T-helper 17 cell (primary cell): ENCODE measurements at regions not wholly inside any gene's neighbourhood (a gene's known extent, or its start where the extent isn't known, plus 50 kb on each side); places are given as distances from the start of the nearest gene placed in this dataset.

Source experiments
- ATAC-seq: fragments of 150-1000 bp; cut with Tn5 transposase; 2 replicates; pipeline ENCODE4 v1.10.0; 2021; ENCODE audit warnings: mild to moderate bottlenecking, moderate library complexity
- DNase-seq, 3 donors: peaks; one replicate each; pipeline versions ENCODE4 v3.0.0 to v3.0.0-alpha.2; 2020 to 2021
- H3K9me3 ChIP-seq: one replicate; pipeline ENCODE4 v1.7.0; 2013; ENCODE audit warnings: low read length, mild to moderate bottlenecking; ENCODE audit not compliant: control insufficient read depth, poor library complexity, severe bottlenecking
- H3K27ac Mint-ChIP-seq: one replicate; pipeline ENCODE4 v1.8.0; 2022; ENCODE audit warnings: mild to moderate bottlenecking, moderate library complexity, mixed read lengths
- H3K27me3 Mint-ChIP-seq: one replicate; pipeline ENCODE4 v1.8.0; 2022; ENCODE audit warnings: mixed read lengths
- H3K36me3 Mint-ChIP-seq: one replicate; pipeline ENCODE4 v1.8.0; 2022; ENCODE audit warnings: low read depth, mixed read lengths
- H3K4me1 Mint-ChIP-seq: one replicate; pipeline ENCODE4 v1.8.0; 2022; ENCODE audit warnings: mild to moderate bottlenecking, mixed read lengths
- H3K4me3 Mint-ChIP-seq: one replicate; pipeline ENCODE4 v1.8.0; 2022; ENCODE audit warnings: mild to moderate bottlenecking, moderate library complexity, mixed read lengths

DNA sequence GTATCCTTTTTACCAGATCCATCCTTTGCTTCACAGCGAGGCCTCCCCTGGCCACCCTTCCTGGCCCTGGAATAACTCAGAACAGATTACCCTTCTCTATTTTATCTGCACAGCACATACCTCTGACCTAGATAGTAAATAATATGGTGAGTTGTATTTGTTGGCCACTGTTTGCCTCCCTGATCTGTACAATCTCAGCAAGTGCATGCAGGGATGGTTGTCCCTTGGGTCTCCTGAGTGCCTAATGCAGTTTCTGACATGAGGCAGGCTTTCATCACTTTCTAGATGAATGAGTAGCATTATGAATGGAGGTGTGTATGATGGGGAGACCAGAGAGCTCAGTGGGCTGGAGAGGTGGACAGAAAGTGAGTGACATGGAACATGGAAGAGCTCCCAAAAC lies 525.1 kb upstream of the IGFBP3 start:
- no peaks in the 10 kb centered on the region for H3K4me1 Mint-ChIP-seq

GRCh38 chr7:46444256-46444655 lies 523.2 kb upstream of the IGFBP3 start:
- no peaks in the 10 kb centered on the region for H3K36me3 Mint-ChIP-seq
- no peaks in the 10 kb centered on the region for H3K4me1 Mint-ChIP-seq
- no peak for DNase-seq
- no peaks in the 10 kb centered on the region for H3K9me3 ChIP-seq
- no peak overlapping the region for H3K4me3 Mint-ChIP-seq
- no peaks in the 10 kb centered on the region for H3K27me3 Mint-ChIP-seq
- no peak overlapping the region for H3K27ac Mint-ChIP-seq
- ATAC-seq = no peak

More for the DNA sequence above, 525.1 kb upstream of the IGFBP3 start:
- ATAC-seq (no peak), DNase-seq (no peak)
- Mint-ChIP-seq H3K27me3 (no peaks in the 10 kb centered on the region), H3K4me3 (no peak overlapping the region), H3K36me3 (no peaks in the 10 kb centered on the region), H3K27ac (no peak overlapping the region)
- no peaks in the 10 kb centered on the region for H3K9me3 ChIP-seq

- ATAC-seq = no peak
- no peak for DNase-seq
- H3K36me3 Mint-ChIP-seq = no peaks in the 10 kb centered on the region
- no peaks in the 10 kb centered on the region for H3K9me3 ChIP-seq
- H3K4me3 Mint-ChIP-seq = no peak overlapping the region
- no peaks in the 10 kb centered on the region for H3K27me3 Mint-ChIP-seq
- no peaks in the 10 kb centered on the region for H3K4me1 Mint-ChIP-seq
- no peak overlapping the region for H3K27ac Mint-ChIP-seq
Measured at GRCh38 chr7:46440186-46440585, 519.1 kb upstream of the IGFBP3 start.

- no peak overlapping the region for H3K4me3 Mint-ChIP-seq
- H3K27me3 Mint-ChIP-seq = no peaks in the 10 kb centered on the region
- no peaks in the 10 kb centered on the region for H3K4me1 Mint-ChIP-seq
- no peaks in the 10 kb centered on the region for H3K36me3 Mint-ChIP-seq
- no peak overlapping the region for H3K27ac Mint-ChIP-seq
- no peak for ATAC-seq
- H3K9me3 ChIP-seq = no peaks in the 10 kb centered on the region
- no peak for DNase-seq
Measured at GRCh38 chr7:46432708-46433107, 511.6 kb upstream of the IGFBP3 start.

DNA sequence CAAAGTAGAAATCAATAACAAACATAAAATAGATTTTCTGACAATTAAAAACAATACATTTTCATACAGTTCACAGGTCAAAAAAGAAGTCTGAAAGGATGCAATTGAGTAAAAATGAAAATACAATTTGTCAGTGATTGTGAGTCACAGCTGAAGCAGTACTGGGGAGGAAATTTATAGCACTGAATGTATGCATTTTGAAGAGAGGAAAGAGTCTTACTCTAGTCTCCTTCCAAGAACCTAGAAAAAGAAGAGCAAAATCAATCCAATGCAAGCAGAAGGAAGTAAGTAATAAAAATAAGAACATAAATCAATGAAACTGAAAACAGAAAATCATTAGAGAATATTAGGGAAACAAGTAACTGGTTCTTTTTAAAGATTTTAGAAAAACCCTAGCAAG lies 507.2 kb upstream of the IGFBP3 start:
- H3K9me3 ChIP-seq = no peaks in the 10 kb centered on the region
- DNase-seq (no peak), ATAC-seq (no peak)
- no peaks in the 10 kb centered on the region for H3K4me1 Mint-ChIP-seq
- H3K36me3 Mint-ChIP-seq = no peaks in the 10 kb centered on the region
- no peak overlapping the region for H3K27ac Mint-ChIP-seq
- H3K27me3 Mint-ChIP-seq = no peaks in the 10 kb centered on the region
- no peak overlapping the region for H3K4me3 Mint-ChIP-seq

GRCh38 chr7:46424934-46425333 lies 503.9 kb upstream of the IGFBP3 start:
- Mint-ChIP-seq H3K27me3 (no peaks in the 10 kb centered on the region), H3K36me3 (no peaks in the 10 kb centered on the region), H3K4me1 (no peaks in the 10 kb centered on the region), H3K4me3 (no peak overlapping the region), H3K27ac (no peak overlapping the region)
- no peak for ATAC-seq
- no peaks in the 10 kb centered on the region for H3K9me3 ChIP-seq
- DNase-seq = no peak

- Mint-ChIP-seq H3K36me3 (no peaks in the 10 kb centered on the region), H3K4me3 (no peak overlapping the region), H3K27ac (no peak overlapping the region), H3K27me3 (no peaks in the 10 kb centered on the region), H3K4me1 (no peaks in the 10 kb centered on the region)
- DNase-seq (no peak), ATAC-seq (no peak)
- no peaks in the 10 kb centered on the region for H3K9me3 ChIP-seq
Measured at GRCh38 chr7:46421441-46422230, 500.6 kb upstream of the IGFBP3 start.

GRCh38 chr7:46414946-46415345 lies 493.9 kb upstream of the IGFBP3 start:
- no peaks in the 10 kb centered on the region for H3K36me3 Mint-ChIP-seq
- H3K27ac Mint-ChIP-seq = no peak overlapping the region
- no peaks in the 10 kb centered on the region for H3K9me3 ChIP-seq
- ATAC-seq (no peak), DNase-seq (no peak)
- H3K4me3 Mint-ChIP-seq = no peak overlapping the region
- H3K4me1 Mint-ChIP-seq = no peaks in the 10 kb centered on the region
- H3K27me3 Mint-ChIP-seq = no peaks in the 10 kb centered on the region

DNA sequence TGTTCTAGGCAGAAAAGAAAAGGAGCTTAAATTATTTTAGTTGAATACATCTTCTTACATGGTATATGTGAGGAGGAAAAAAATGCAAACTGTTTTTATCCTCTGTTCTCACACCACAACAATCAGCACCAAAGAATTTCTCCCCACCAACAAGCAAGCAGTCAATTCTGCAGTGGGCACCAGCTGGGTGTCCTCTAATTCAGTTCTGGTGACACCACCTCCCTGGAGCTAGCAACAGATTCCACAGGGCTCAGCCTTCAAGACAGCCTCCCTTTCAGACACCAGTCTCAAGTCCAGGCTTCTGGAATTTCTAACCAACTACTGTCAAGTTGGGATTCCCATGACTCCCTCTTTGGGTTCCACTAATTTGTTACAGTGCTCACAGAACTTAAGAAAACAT lies 490.2 kb upstream of the IGFBP3 start:
- H3K9me3 ChIP-seq = no peaks in the 10 kb centered on the region
- ATAC-seq = no peak
- Mint-ChIP-seq H3K27me3 (no peaks in the 10 kb centered on the region), H3K27ac (no peak overlapping the region), H3K4me1 (no peaks in the 10 kb centered on the region), H3K4me3 (no peak overlapping the region), H3K36me3 (no peaks in the 10 kb centered on the region)
- DNase-seq = no peak

GRCh38 chr7:46407125-46407524 lies 486.1 kb upstream of the IGFBP3 start:
- Mint-ChIP-seq H3K27me3 (no peaks in the 10 kb centered on the region), H3K4me1 (no peaks in the 10 kb centered on the region), H3K27ac (no peak overlapping the region), H3K36me3 (no peaks in the 10 kb centered on the region), H3K4me3 (no peak overlapping the region)
- DNase-seq (no peak), ATAC-seq (no peak)
- no peaks in the 10 kb centered on the region for H3K9me3 ChIP-seq

DNA sequence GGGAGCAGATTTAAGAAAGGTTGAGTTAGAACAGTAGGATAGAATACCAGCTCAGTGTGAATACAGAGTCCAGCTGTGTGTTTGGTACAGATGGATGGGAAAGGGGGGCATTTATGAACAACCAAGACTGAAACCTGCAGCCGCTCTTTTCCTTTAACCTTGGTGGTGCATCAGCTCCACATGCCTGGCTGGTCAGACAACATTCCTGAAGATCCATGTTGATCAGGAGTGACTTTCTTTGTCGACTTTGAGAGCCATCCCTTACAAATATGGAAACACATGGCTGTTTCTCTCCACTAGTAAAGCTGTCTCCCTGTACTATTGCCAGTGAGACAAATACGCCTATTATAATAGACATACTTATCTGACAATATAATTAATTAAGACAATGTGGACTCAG lies 476.5 kb upstream of the IGFBP3 start:
- H3K9me3 ChIP-seq = no peaks in the 10 kb centered on the region
- no peak overlapping the region for H3K27ac Mint-ChIP-seq
- no peak overlapping the region for H3K4me3 Mint-ChIP-seq
- no peaks in the 10 kb centered on the region for H3K36me3 Mint-ChIP-seq
- no peaks in the 10 kb centered on the region for H3K4me1 Mint-ChIP-seq
- DNase-seq (no peak), ATAC-seq (no peak)
- H3K27me3 Mint-ChIP-seq = no peaks in the 10 kb centered on the region

DNA sequence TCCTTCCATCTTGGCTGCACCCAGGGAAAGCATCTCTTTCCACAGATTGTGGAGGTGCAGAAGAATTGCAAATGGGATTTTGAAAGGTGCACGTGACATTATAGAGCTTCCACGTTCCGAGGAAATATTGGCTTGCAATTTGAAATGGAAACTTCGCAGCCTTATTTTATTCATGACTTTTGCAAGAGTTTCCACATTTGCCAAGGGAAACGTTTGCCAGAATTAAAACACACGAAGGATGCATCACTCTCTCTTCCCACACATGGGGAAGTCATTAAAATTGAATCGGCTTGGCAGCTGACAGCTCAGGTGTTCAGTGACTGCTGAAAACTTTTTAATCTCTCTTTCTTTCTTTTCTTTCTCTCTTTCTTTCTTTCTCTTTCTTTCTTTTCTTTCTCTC lies 475.4 kb upstream of the IGFBP3 start:
- Mint-ChIP-seq H3K27ac (no peak overlapping the region), H3K4me1 (no peaks in the 10 kb centered on the region), H3K4me3 (no peak overlapping the region), H3K27me3 (no peaks in the 10 kb centered on the region), H3K36me3 (no peaks in the 10 kb centered on the region)
- no peak for DNase-seq
- ATAC-seq = no peak
- H3K9me3 ChIP-seq = no peaks in the 10 kb centered on the region

GRCh38 chr7:46393142-46393541 lies 472.1 kb upstream of the IGFBP3 start:
- no peak overlapping the region for H3K4me3 Mint-ChIP-seq

More at GRCh38 chr7:46393142-46393541, 472.1 kb upstream of the IGFBP3 start:
- Mint-ChIP-seq H3K36me3 (no peaks in the 10 kb centered on the region), H3K27ac (no peak overlapping the region), H3K27me3 (no peaks in the 10 kb centered on the region), H3K4me1 (no peaks in the 10 kb centered on the region)
- ATAC-seq (no peak), DNase-seq (no peak)
- H3K9me3 ChIP-seq = no peaks in the 10 kb centered on the region
